Small intestine (tissue), 7 donors: ENCODE measurements at regions not wholly inside any gene's neighbourhood (a gene's known extent, or its start where the extent isn't known, plus 50 kb on each side); places are given as distances from the start of the nearest gene placed in this dataset.
"Not testable (repeated sequence)": the region's sequence is repeated elsewhere in the genome, so short reads cannot be mapped to it uniquely, and the experiment has no call there.

ENCODE experiments used
- DNase-seq, 2 donors: peaks; one replicate each; pipeline versions ENCODE4 v3.0.0 to v3.0.0-alpha.2; 2013
- FAIRE-seq: peaks from 2 replicates; lab custom pipeline; 2012; peaks lifted over from hg19 to GRCh38; lab: Jason Lieb, UNC
- H3K27ac ChIP-seq, 3 donors: one replicate each; pipeline ENCODE4 v1.5.1; 2013; ENCODE audit warnings: low read length in 2 of 3, mild to moderate bottlenecking in 2 of 3, control low read depth in 1 of 3, inconsistent platforms in 1 of 3, low read depth in 1 of 3, moderate library complexity in 1 of 3
- H3K27me3 ChIP-seq, 3 donors: one replicate each; pipeline ENCODE4 v1.6.1; 2013; ENCODE audit warnings: low read length in 3 of 3, inconsistent platforms in 1 of 3; ENCODE audit not compliant: control insufficient read depth in 3 of 3, insufficient read depth in 3 of 3
- H3K36me3 ChIP-seq, 3 donors: one replicate each; pipeline ENCODE4 v1.6.1; 2013; ENCODE audit warnings: low read length in 3 of 3, inconsistent platforms in 1 of 3, low read depth in 1 of 3, mild to moderate bottlenecking in 1 of 3, moderate library complexity in 1 of 3; ENCODE audit not compliant: control insufficient read depth in 3 of 3, insufficient read depth in 2 of 3
- H3K4me1 ChIP-seq, 3 donors: one replicate each; pipeline ENCODE4 v1.6.1; 2013; ENCODE audit warnings: low read length in 2 of 3, inconsistent platforms in 1 of 3, low read depth in 1 of 3, mild to moderate bottlenecking in 1 of 3, moderate library complexity in 1 of 3; ENCODE audit not compliant: control insufficient read depth in 3 of 3, insufficient read depth in 2 of 3
- H3K4me3 ChIP-seq, 3 donors: one replicate each; pipeline ENCODE4 v1.5.1; 2013; ENCODE audit warnings: low read length in 3 of 3, control low read depth in 1 of 3, inconsistent platforms in 1 of 3, low read depth in 1 of 3, mild to moderate bottlenecking in 1 of 3, moderate library complexity in 1 of 3
- H3K9me3 ChIP-seq, 2 donors: one replicate each; pipeline ENCODE4 v1.6.1; 2013; ENCODE audit warnings: low read depth in 1 of 2, low read length in 1 of 2; ENCODE audit not compliant: control insufficient read depth in 2 of 2, insufficient read depth in 1 of 2
- WGBS, 3 donors: extraction: QIAGEN DNeasy Blood & Tissue Kit; methylation state at CpG; one replicate each; pipeline ENCODE4 v1.1.7; 2013; 5-methylcytosine and 5-hydroxymethylcytosine counted together
- donor health status: healthy with polysubstance abuse.
- donor health status: control.
- donor health status: control.
- donor health status: Bipolar disorder and iron deficiency.
- donor health status: healthy.

GRCh38 chr11:44361813-44362212 lies 51.9 kb upstream of the ALX4 start:
- 53 to 63% (median 62%) methylated on average over 15 of the region's 15 CpGs for WGBS, 3 donors

GRCh38 chr11:44363116-44363515 lies 53.2 kb upstream of the ALX4 start:
- 45 to 70% (median 60%) methylated on average over 3 of the region's 3 CpGs for WGBS, 3 donors
- H3K27me3 ChIP-seq = peaks cover 0 to 26% (median 0%) of the 10 kb centered on the region in 3 donors
- no peaks in the 10 kb centered on the region for H3K4me1 ChIP-seq

More at GRCh38 chr11:44361813-44362212, 51.9 kb upstream of the ALX4 start:
- Histone ChIP-seq H3K36me3 (no peaks in the 10 kb centered on the region), H3K27me3 (peaks cover 0 to 24% (median 0%) of the 10 kb centered on the region in 3 donors), H3K9me3 (peaks cover 0 to 6% of the 10 kb centered on the region in 2 donors), H3K4me3 (no peak overlapping the region), H3K4me1 (no peaks in the 10 kb centered on the region), H3K27ac (no peak overlapping the region)
- FAIRE-seq (no peak), DNase-seq (no peak)

GRCh38 chr11:44364596-44364995 lies 54.7 kb upstream of the ALX4 start:
- FAIRE-seq = no peak
- H3K27me3 ChIP-seq = peaks cover 0 to 26% (median 0%) of the 10 kb centered on the region in 3 donors
- no peak overlapping the region for H3K27ac ChIP-seq
- no peaks in the 10 kb centered on the region for H3K4me1 ChIP-seq
- peaks cover 0 to 6% of the 10 kb centered on the region in 2 donors for H3K9me3 ChIP-seq
- H3K36me3 ChIP-seq = no peaks in the 10 kb centered on the region
- H3K4me3 ChIP-seq = no peak overlapping the region
- WGBS, 3 donors = 69 to 84% (median 82%) methylated on average over 3 of the region's 3 CpGs
- DNase-seq = no peak

More at GRCh38 chr11:44363116-44363515, 53.2 kb upstream of the ALX4 start:
- H3K27ac ChIP-seq = no peak overlapping the region
- FAIRE-seq (no peak), DNase-seq (no peak)
- peaks cover 0 to 6% of the 10 kb centered on the region in 2 donors for H3K9me3 ChIP-seq
- H3K36me3 ChIP-seq = no peaks in the 10 kb centered on the region
- no peak overlapping the region for H3K4me3 ChIP-seq

- Histone ChIP-seq H3K4me1 (no peaks in the 10 kb centered on the region), H3K9me3 (peaks cover 0 to 6% of the 10 kb centered on the region in 2 donors), H3K4me3 (no peak overlapping the region), H3K27me3 (peaks cover 0 to 27% (median 0%) of the 10 kb centered on the region in 3 donors), H3K36me3 (no peaks in the 10 kb centered on the region), H3K27ac (no peak overlapping the region)
- FAIRE-seq = no peak
- 80 to 87% (median 82%) methylated on average over 9 of the region's 9 CpGs for WGBS, 3 donors
- no peak for DNase-seq
Measured at GRCh38 chr11:44365616-44366015, 55.7 kb upstream of the ALX4 start.

- H3K9me3 ChIP-seq = peaks cover 0 to 6% of the 10 kb centered on the region in 2 donors
- H3K27me3 ChIP-seq = peaks cover 0 to 23% (median 0%) of the 10 kb centered on the region in 3 donors
- 67 to 75% (median 74%) methylated on average over 6 of the region's 6 CpGs for WGBS, 3 donors
- FAIRE-seq = no peak
- no peak overlapping the region for H3K27ac ChIP-seq
- H3K4me1 ChIP-seq = no peaks in the 10 kb centered on the region
- no peaks in the 10 kb centered on the region for H3K36me3 ChIP-seq
- H3K4me3 ChIP-seq = no peak overlapping the region
- no peak for DNase-seq
Measured at GRCh38 chr11:44366026-44366425, 56.1 kb upstream of the ALX4 start.

GRCh38 chr11:44366741-44367140 lies 56.8 kb upstream of the ALX4 start:
- H3K27me3 ChIP-seq = peaks cover 0 to 19% (median 0%) of the 10 kb centered on the region in 3 donors
- H3K4me1 ChIP-seq = no peaks in the 10 kb centered on the region
- no peak overlapping the region for H3K27ac ChIP-seq
- H3K4me3 ChIP-seq = no peak overlapping the region
- H3K9me3 ChIP-seq = peaks cover 0 to 6% of the 10 kb centered on the region in 2 donors
- WGBS, 3 donors = 64 to 66% (median 64%) methylated on average over 8 of the region's 8 CpGs
- no peaks in the 10 kb centered on the region for H3K36me3 ChIP-seq
- FAIRE-seq (no peak), DNase-seq (no peak)

GRCh38 chr11:44367452-44367851 lies 57.5 kb upstream of the ALX4 start:
- WGBS, 3 donors = 87 to 96% (median 93%) methylated on average over 1 of the region's 1 CpG
- DNase-seq (no peak), FAIRE-seq (no peak)
- Histone ChIP-seq H3K27ac (no peak overlapping the region), H3K36me3 (no peaks in the 10 kb centered on the region), H3K4me1 (no peaks in the 10 kb centered on the region), H3K9me3 (peaks cover 0 to 6% of the 10 kb centered on the region in 2 donors), H3K27me3 (peaks cover 0 to 17% (median 0%) of the 10 kb centered on the region in 3 donors), H3K4me3 (no peak overlapping the region)

GRCh38 chr11:44368886-44369285 lies 58.9 kb upstream of the ALX4 start:
- FAIRE-seq = no peak
- H3K4me3 ChIP-seq = no peak overlapping the region
- no peaks in the 10 kb centered on the region for H3K4me1 ChIP-seq
- WGBS, 3 donors = 49 to 67% (median 66%) methylated on average over 2 of the region's 2 CpGs
- H3K27me3 ChIP-seq = peaks cover 0 to 17% (median 0%) of the 10 kb centered on the region in 3 donors
- peaks cover 0 to 4% of the 10 kb centered on the region in 2 donors for H3K9me3 ChIP-seq
- H3K27ac ChIP-seq = no peak overlapping the region
- no peaks in the 10 kb centered on the region for H3K36me3 ChIP-seq
- DNase-seq = no peak

- H3K4me3 ChIP-seq, DNase-seq, H3K9me3 ChIP-seq, FAIRE-seq, H3K4me1 ChIP-seq, H3K27ac ChIP-seq, H3K36me3 ChIP-seq: not testable (repeated sequence)
- WGBS, 3 donors = 92 to 95% (median 94%) methylated on average over 1 of the region's 1 CpG
- peaks cover 0 to 10% (median 0%) of the 10 kb centered on the region in 3 donors for H3K27me3 ChIP-seq
Measured at GRCh38 chr11:44371042-44371441, 61.1 kb upstream of the ALX4 start.
